ENCODE measurements at regions not wholly inside any gene's neighbourhood (a gene's known extent, or its start where the extent isn't known, plus 50 kb on each side); places are given as distances from the start of the nearest gene placed in this dataset.

GRCh38 chr1:58917436-58917835, 133.6 kb upstream of the JUN start:
- TF ChIP-seq CTCF (IDR thresholded peaks at IDR 0.05), result no peak
- no peak for TF ChIP-seq POLR2A (IDR thresholded peaks at IDR 0.05)

All from tibial nerve (tissue), 3 donors.